Calu3 (cell line): ENCODE measurements at regions not wholly inside any gene's neighbourhood (a gene's known extent, or its start where the extent isn't known, plus 50 kb on each side); places are given as distances from the start of the nearest gene placed in this dataset.

Experiments
- BruUV-seq: library from RNA; stranded (reverse); fragments of 400-500 nt; replicated peaks from 2 replicates; lab custom pipeline; 2021; lab: Mats Ljungman, UMichigan
- CTCF ChIA-PET: fragments of 300-600 bp; sonication (Branson Sonifier 250); formaldehyde crosslinking; loops from one replicate; lab custom pipeline; 2022; ENCODE audit warnings: antibody characterized with exemption; lab: Charles Lee
- DNase-seq: peaks from one replicate; pipeline ENCODE4 v3.0.0; 2022
- H3K27ac Mint-ChIP-seq: one replicate; pipeline ENCODE4 v1.8.0; 2022; ENCODE audit warnings: mixed read lengths; ENCODE audit not compliant: unreplicated experiment
- H3K27me3 Mint-ChIP-seq: one replicate; pipeline ENCODE4 v1.8.0; 2022; ENCODE audit warnings: mixed read lengths; ENCODE audit not compliant: unreplicated experiment
- H3K36me3 Mint-ChIP-seq: one replicate; pipeline ENCODE4 v1.8.0; 2022; ENCODE audit warnings: mild to moderate bottlenecking, moderate library complexity, mixed read lengths; ENCODE audit not compliant: insufficient read depth, unreplicated experiment
- H3K4me1 Mint-ChIP-seq: one replicate; pipeline ENCODE4 v1.8.0; 2022; ENCODE audit warnings: mild to moderate bottlenecking, low read depth, mixed read lengths; ENCODE audit not compliant: unreplicated experiment
- H3K4me3 Mint-ChIP-seq: one replicate; pipeline ENCODE4 v1.8.0; 2022; ENCODE audit warnings: mild to moderate bottlenecking, low read depth, moderate library complexity, mixed read lengths; ENCODE audit not compliant: unreplicated experiment
- H3K9me3 Mint-ChIP-seq: one replicate; pipeline ENCODE4 v1.8.0; 2022; ENCODE audit warnings: low read depth, mixed read lengths; ENCODE audit not compliant: unreplicated experiment
- intact Hi-C: fragments of 100-400 bp; cut with micrococcal nuclease; formaldehyde crosslinking; loops from one replicate; pipeline ENCODE4 v1.10.0; 2022; ENCODE audit not compliant: unreplicated experiment
- TF ChIP-seq, protein P1 (sequence below): fragments of 200-600 bp; IDR thresholded peaks from one replicate; pipeline ENCODE4 v1.8.0; 2022; ENCODE audit warnings: antibody characterized with exemption; ENCODE audit not compliant: unreplicated experiment

DNA sequence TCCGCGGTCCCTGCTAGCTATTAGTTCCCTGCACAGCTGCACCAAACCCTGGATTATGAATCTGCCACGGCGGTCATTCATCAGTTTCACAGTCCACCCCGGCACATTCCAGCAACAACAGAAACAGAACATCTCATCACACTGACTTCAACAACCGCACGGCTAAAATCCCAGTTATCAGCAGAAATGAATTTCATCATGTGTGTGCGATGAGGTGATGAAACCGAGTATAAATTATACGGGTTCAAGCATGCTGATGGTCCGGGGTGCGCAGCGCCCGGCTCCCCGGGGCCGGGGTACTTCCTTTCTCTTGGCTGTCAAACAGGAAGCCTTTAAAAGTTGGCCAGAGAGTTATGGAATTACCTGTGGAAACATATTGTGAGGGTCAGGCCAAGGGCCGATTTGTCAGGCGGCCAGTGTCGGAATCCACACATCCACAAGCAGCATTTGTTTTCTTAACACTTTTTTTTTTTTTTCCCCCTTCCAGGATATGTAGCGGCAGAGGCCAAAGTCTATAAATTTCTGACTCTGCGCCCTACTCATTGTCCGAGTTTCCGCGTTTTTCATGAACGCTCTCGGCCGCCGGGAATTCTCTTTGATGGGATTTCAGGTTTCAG is 420.9 kb upstream of the MGMT start:
- TF ChIP-seq, protein P1, sequence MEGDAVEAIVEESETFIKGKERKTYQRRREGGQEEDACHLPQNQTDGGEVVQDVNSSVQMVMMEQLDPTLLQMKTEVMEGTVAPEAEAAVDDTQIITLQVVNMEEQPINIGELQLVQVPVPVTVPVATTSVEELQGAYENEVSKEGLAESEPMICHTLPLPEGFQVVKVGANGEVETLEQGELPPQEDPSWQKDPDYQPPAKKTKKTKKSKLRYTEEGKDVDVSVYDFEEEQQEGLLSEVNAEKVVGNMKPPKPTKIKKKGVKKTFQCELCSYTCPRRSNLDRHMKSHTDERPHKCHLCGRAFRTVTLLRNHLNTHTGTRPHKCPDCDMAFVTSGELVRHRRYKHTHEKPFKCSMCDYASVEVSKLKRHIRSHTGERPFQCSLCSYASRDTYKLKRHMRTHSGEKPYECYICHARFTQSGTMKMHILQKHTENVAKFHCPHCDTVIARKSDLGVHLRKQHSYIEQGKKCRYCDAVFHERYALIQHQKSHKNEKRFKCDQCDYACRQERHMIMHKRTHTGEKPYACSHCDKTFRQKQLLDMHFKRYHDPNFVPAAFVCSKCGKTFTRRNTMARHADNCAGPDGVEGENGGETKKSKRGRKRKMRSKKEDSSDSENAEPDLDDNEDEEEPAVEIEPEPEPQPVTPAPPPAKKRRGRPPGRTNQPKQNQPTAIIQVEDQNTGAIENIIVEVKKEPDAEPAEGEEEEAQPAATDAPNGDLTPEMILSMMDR: no peak
- CTCF ChIA-PET: no interaction called here
- no TSS peak for BruUV-seq
- intact Hi-C loops: no loop called here
- Mint-ChIP-seq H3K4me3 (no peak overlapping the region), H3K27ac (no peak overlapping the region), H3K9me3 (peaks cover 11% of the 10 kb centered on the region), H3K36me3 (no peaks in the 10 kb centered on the region), H3K27me3 (no peaks in the 10 kb centered on the region), H3K4me1 (no peaks in the 10 kb centered on the region)
- no peak for DNase-seq

DNA sequence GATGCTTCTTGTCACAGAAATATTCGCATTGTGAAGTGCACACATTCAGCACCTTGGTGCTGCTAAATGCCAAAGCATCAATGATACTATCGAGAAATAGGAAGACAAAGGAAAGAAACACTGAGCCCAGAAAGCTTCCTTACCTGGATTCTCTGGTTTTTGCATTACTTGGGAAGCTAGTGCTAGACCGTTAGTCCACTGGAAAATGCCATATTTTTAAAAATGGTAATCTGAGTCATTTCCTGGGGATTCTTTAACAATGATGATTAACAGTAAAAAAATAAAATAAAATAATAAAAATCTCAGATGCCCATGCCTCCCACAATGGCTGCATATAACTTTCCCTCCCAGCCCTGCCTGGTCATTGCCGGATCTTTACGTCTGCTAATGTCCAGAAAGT is 420.1 kb upstream of the MGMT start:
- CTCF ChIA-PET: no interaction called here
- no peak overlapping the region for H3K4me3 Mint-ChIP-seq
- TF ChIP-seq, protein P1: no peak
- no peaks in the 10 kb centered on the region for H3K27me3 Mint-ChIP-seq
- no peaks in the 10 kb centered on the region for H3K4me1 Mint-ChIP-seq
- peaks cover 11% of the 10 kb centered on the region for H3K9me3 Mint-ChIP-seq
- no peak overlapping the region for H3K27ac Mint-ChIP-seq
- BruUV-seq: no TSS peak
- no peaks in the 10 kb centered on the region for H3K36me3 Mint-ChIP-seq
- DNase-seq: no peak
- intact Hi-C loops: no loop called here

DNA sequence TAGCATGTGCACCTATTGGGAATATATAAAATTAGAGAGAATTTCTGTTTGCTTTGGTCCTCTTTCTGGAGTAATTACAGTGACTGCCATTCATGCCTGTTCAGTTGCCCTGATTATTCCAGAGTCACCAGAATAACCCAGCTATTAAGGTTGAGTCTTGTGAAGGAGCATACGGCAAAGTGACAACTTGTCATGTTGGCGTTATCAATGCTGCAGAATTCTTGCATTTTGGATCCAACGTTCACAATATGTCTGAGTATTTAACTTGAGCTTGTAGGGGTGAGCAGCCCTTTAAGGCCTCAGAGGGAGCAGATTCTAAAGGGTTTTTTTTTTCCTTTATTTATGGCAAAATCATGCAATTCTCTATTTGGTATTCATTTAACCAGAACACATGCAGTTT is 419.4 kb upstream of the MGMT start:
- no peaks in the 10 kb centered on the region for H3K36me3 Mint-ChIP-seq
- CTCF ChIA-PET: no interaction called here
- no peaks in the 10 kb centered on the region for H3K27me3 Mint-ChIP-seq
- no peak for DNase-seq
- intact Hi-C loops: no loop called here
- H3K27ac Mint-ChIP-seq: no peak overlapping the region
- H3K4me3 Mint-ChIP-seq: no peak overlapping the region
- no TSS peak for BruUV-seq
- H3K9me3 Mint-ChIP-seq: peaks cover 11% of the 10 kb centered on the region
- TF ChIP-seq, protein P1: no peak
- no peaks in the 10 kb centered on the region for H3K4me1 Mint-ChIP-seq

DNA sequence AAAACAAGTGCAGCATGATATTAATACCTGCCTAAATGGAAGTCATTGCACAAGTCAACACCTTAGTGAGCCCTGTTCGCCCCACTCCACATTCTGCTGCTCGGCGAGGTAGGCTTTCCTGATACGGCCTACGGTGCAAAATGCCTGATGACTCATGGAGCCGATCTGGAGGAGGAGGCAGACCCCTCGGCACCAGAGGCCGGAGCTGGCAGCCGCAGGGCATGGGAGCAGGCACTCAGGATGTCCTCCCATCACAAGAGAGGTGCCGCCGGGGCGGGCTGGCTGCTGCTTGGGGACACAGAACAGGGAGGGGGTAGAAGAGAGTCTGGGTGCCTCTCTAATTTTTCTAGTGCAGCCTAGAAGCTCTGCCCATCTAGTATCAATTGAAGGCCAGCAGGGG is 418.5 kb upstream of the MGMT start:
- no TSS peak for BruUV-seq
- TF ChIP-seq, protein P1: no peak

More for the DNA sequence above, 418.5 kb upstream of the MGMT start:
- CTCF ChIA-PET: no interaction called here
- intact Hi-C loops: no loop called here
- H3K27ac Mint-ChIP-seq: no peak overlapping the region
- DNase-seq: no peak
- H3K4me3 Mint-ChIP-seq: no peak overlapping the region
- no peaks in the 10 kb centered on the region for H3K4me1 Mint-ChIP-seq
- no peaks in the 10 kb centered on the region for H3K27me3 Mint-ChIP-seq
- H3K36me3 Mint-ChIP-seq: no peaks in the 10 kb centered on the region
- H3K9me3 Mint-ChIP-seq: peaks cover 9% of the 10 kb centered on the region
